Right lobe of liver (tissue), 4 donors: ENCODE measurements at regions not wholly inside any gene's neighbourhood (a gene's known extent, or its start where the extent isn't known, plus 50 kb on each side); places are given as distances from the start of the nearest gene placed in this dataset.

Experiments
- CTCF ChIP-seq, 4 donors: fragments of 200-600 bp in 3 of 4; fragments of 450-650 bp in 1 of 4; IDR thresholded peaks; one replicate each; pipeline versions ENCODE4 v1.5.1 to v1.8.0; 2016 to 2022; ENCODE audit warnings: antibody characterized with exemption in 4 of 4, mild to moderate bottlenecking in 2 of 4
- POLR2A ChIP-seq: fragments of 450-650 bp; IDR thresholded peaks from one replicate; pipeline ENCODE4 v1.6.1; 2017; ENCODE audit warnings: antibody characterized with exemption, mild to moderate bottlenecking
- donor health status: DM: no; HTN: no; CAD: no.
- donor health status: DM: no; HTN: no; CAD: no.
- donor health status: DM: no; HTN: yes; CAD: no.

DNA sequence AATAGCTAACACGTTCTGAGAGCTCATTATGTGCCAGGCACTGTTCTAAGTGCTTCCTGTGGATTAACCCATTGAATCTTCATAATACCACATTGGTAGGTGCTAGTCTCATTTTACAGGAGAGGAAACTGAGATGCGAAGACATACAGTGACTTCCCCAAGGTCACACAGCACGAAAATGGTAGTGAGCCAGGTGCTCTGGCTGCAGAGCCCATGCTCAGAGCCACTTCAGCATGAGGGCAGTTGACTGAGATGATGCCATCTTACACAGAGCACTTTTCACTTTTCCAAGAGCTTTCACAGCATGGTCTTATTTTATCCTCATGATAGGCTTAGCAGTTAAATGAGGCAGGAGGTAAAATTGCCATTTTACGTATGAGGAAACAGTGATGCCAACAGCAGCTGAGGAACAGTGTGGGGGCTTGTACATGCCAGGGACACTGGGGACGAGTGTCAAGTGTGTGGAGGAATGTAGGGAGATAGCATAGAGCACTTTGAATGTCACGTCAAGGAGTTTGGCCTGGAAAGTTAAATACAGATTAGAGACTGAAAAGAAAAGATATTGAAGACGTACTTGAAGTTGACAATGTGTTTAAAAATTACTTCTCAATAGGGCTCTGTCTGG lies 180.0 kb downstream of the KIF4B start:
- no peak for TF ChIP-seq CTCF (IDR thresholded peaks at IDR 0.05)
- TF ChIP-seq POLR2A = no peak
